ENCODE measurements at regions not wholly inside any gene's neighbourhood (a gene's known extent, or its start where the extent isn't known, plus 50 kb on each side); places are given as distances from the start of the nearest gene placed in this dataset.
"Not testable (repeated sequence)": the region's sequence is repeated elsewhere in the genome, so short reads cannot be mapped to it uniquely, and the experiment has no call there.

DNA sequence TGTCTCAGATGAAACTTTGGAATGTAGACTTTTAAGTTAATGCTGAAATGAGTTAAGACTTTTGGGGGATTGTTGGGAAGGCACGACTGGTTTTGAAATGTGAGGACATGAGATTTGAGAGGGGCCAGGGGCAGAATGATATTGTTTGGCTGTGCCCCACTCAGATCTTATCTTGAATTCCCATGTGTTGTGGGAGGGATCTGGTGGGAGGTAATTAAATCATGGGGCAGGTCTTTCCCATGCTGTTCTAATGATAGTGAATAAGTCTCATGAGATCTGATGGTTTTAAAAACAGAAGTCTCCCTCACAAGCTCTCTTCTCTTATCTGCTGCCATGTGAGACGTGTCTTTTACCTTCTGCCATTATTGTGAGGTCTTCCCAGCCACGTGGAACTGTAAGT is 127.6 kb upstream of the MGAT4C start:
- TF ChIP-seq, protein P1, sequence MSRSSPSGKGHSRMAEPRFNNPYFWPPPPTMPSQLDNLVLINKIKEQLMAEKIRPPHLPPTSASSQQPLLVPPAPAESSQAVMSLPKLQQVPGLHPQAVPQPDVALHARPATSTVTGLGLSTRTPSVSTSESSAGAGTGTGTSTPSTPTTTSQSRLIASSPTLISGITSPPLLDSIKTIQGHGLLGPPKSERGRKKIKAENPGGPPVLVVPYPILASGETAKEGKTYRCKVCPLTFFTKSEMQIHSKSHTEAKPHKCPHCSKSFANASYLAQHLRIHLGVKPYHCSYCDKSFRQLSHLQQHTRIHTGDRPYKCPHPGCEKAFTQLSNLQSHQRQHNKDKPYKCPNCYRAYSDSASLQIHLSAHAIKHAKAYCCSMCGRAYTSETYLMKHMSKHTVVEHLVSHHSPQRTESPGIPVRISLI (tag by site-specific recombination; IDR thresholded peaks at IDR 0.05): not testable (repeated sequence)
- TF ChIP-seq, protein P2, sequence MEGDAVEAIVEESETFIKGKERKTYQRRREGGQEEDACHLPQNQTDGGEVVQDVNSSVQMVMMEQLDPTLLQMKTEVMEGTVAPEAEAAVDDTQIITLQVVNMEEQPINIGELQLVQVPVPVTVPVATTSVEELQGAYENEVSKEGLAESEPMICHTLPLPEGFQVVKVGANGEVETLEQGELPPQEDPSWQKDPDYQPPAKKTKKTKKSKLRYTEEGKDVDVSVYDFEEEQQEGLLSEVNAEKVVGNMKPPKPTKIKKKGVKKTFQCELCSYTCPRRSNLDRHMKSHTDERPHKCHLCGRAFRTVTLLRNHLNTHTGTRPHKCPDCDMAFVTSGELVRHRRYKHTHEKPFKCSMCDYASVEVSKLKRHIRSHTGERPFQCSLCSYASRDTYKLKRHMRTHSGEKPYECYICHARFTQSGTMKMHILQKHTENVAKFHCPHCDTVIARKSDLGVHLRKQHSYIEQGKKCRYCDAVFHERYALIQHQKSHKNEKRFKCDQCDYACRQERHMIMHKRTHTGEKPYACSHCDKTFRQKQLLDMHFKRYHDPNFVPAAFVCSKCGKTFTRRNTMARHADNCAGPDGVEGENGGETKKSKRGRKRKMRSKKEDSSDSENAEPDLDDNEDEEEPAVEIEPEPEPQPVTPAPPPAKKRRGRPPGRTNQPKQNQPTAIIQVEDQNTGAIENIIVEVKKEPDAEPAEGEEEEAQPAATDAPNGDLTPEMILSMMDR (tag by site-specific recombination; IDR thresholded peaks at IDR 0.05): not testable (repeated sequence)
- TF ChIP-seq ZNF121 (tag by site-specific recombination; IDR thresholded peaks at IDR 0.05); ZNF510 (tag by site-specific recombination; IDR thresholded peaks at IDR 0.05; ENCODE audit: insufficient replicate concordance); ZNF366 (tag by site-specific recombination; conservative IDR thresholded peaks at IDR 0.05); ZNF274 (IDR thresholded peaks at IDR 0.05; ENCODE audit: low read length); ZNF274 (tag by site-specific recombination; IDR thresholded peaks at IDR 0.05; ENCODE audit: borderline replicate concordance): not testable (repeated sequence)
- TF ChIP-seq, protein P3, sequence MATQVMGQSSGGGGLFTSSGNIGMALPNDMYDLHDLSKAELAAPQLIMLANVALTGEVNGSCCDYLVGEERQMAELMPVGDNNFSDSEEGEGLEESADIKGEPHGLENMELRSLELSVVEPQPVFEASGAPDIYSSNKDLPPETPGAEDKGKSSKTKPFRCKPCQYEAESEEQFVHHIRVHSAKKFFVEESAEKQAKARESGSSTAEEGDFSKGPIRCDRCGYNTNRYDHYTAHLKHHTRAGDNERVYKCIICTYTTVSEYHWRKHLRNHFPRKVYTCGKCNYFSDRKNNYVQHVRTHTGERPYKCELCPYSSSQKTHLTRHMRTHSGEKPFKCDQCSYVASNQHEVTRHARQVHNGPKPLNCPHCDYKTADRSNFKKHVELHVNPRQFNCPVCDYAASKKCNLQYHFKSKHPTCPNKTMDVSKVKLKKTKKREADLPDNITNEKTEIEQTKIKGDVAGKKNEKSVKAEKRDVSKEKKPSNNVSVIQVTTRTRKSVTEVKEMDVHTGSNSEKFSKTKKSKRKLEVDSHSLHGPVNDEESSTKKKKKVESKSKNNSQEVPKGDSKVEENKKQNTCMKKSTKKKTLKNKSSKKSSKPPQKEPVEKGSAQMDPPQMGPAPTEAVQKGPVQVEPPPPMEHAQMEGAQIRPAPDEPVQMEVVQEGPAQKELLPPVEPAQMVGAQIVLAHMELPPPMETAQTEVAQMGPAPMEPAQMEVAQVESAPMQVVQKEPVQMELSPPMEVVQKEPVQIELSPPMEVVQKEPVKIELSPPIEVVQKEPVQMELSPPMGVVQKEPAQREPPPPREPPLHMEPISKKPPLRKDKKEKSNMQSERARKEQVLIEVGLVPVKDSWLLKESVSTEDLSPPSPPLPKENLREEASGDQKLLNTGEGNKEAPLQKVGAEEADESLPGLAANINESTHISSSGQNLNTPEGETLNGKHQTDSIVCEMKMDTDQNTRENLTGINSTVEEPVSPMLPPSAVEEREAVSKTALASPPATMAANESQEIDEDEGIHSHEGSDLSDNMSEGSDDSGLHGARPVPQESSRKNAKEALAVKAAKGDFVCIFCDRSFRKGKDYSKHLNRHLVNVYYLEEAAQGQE (tag by site-specific recombination; IDR thresholded peaks at IDR 0.05): not testable (repeated sequence)
- TF ChIP-seq, protein P4, sequence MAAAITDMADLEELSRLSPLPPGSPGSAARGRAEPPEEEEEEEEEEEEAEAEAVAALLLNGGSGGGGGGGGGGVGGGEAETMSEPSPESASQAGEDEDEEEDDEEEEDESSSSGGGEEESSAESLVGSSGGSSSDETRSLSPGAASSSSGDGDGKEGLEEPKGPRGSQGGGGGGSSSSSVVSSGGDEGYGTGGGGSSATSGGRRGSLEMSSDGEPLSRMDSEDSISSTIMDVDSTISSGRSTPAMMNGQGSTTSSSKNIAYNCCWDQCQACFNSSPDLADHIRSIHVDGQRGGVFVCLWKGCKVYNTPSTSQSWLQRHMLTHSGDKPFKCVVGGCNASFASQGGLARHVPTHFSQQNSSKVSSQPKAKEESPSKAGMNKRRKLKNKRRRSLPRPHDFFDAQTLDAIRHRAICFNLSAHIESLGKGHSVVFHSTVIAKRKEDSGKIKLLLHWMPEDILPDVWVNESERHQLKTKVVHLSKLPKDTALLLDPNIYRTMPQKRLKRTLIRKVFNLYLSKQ (tag by site-specific recombination; IDR thresholded peaks at IDR 0.05; ENCODE audit: borderline replicate concordance): not testable (repeated sequence)
